HepG2 (cell line): ENCODE measurements at regions not wholly inside any gene's neighbourhood (a gene's known extent, or its start where the extent isn't known, plus 50 kb on each side); places are given as distances from the start of the nearest gene placed in this dataset.

Source experiments
- ATAC-seq: fragments of 200-7000 bp; cut with Tn5 transposase; 3 replicates; pipeline ENCODE4 v1.9.1; 2020; ENCODE audit warnings: mild to moderate bottlenecking, moderate library complexity
- BruUV-seq: library from RNA; stranded (reverse); fragments of 400-500 nt; replicated peaks from 2 replicates; lab custom pipeline; 2021; lab: Mats Ljungman, UMichigan
- CTCF ChIA-PET: fragments of 300-600 bp; formaldehyde crosslinking; extraction: SDS; loops from one replicate; lab custom pipeline; 2021; ENCODE audit warnings: low total read pairs, inconsistent platforms, low intra/inter-chr PET ratio; lab: Yijun Ruan, JAX
- POLR2A ChIA-PET: fragments of 350-600 bp; sonication (Branson Sonifier 250); formaldehyde crosslinking; loops from one replicate; lab custom pipeline; 2020; ENCODE audit warnings: antibody characterized with exemption, inconsistent platforms; lab: Yijun Ruan, JAX
- DNase-seq: peaks from one replicate; pipeline ENCODE4 v3.0.0-alpha.2; 2015; ENCODE audit warnings: low spot score
- FAIRE-seq: peaks from 3 replicates; lab custom pipeline; 2011; peaks lifted over from hg19 to GRCh38; lab: Jason Lieb, UNC
- H2AFZ ChIP-seq: one replicate; pipeline ENCODE4 v1.6.1; 2011; ENCODE audit warnings: low read length, inconsistent platforms
- H3K27ac ChIP-seq: fragments of 300-600 bp; 3 replicates; pipeline ENCODE4 v1.8.0; 2011; ENCODE audit warnings: mixed run types, mild to moderate bottlenecking, mixed read lengths, low read length, inconsistent platforms; ENCODE audit not compliant: insufficient read depth; ENCODE audit errors: extremely low read length
- H3K27me3 ChIP-seq, 2 experiments: fragments of 200-600 bp in 1 of 2; 2 replicates in 1 of 2; 3 replicates in 1 of 2; pipeline versions ENCODE4 v1.6.0 to v1.8.0; 2011; ENCODE audit warnings: low read length in 2 of 2, mild to moderate bottlenecking in 2 of 2, moderate library complexity in 2 of 2, inconsistent platforms in 1 of 2; ENCODE audit not compliant: insufficient read depth in 2 of 2, control insufficient read depth in 1 of 2
- H3K36me3 ChIP-seq, 2 experiments: fragments of 200-600 bp in 1 of 2; replicated peaks in 1 of 2; 2 replicates in 1 of 2; 3 replicates in 1 of 2; pipeline versions ENCODE4 v1.5.1 to v1.8.0; 2011; ENCODE audit warnings: low read length in 2 of 2, inconsistent platforms in 1 of 2; ENCODE audit not compliant: insufficient read depth in 2 of 2, control insufficient read depth in 1 of 2
- H3K4me1 ChIP-seq: 2 replicates; pipeline ENCODE4 v1.5.1; 2012; ENCODE audit warnings: low read length, inconsistent platforms; ENCODE audit not compliant: insufficient read depth
- H3K4me2 ChIP-seq: 2 replicates; pipeline ENCODE4 v1.6.0; 2011; ENCODE audit warnings: low read depth, low read length, inconsistent platforms
- H3K4me3 ChIP-seq, 3 experiments: fragments of 200-600 bp in 1 of 3; sonication (generic), shearing (Covaris generic) in 1 of 3; replicated peaks in 1 of 3; 2 replicates each; pipeline ENCODE4 v1.5.1; 2011 to 2016; ENCODE audit warnings: low read length in 3 of 3, inconsistent platforms in 2 of 3, low read depth in 2 of 3, mild to moderate bottlenecking in 2 of 3, control low read depth in 1 of 3, mixed read lengths in 1 of 3; ENCODE audit not compliant: insufficient read depth in 1 of 3
- H3K79me2 ChIP-seq: one replicate; pipeline ENCODE4 v1.6.1; 2011; ENCODE audit warnings: low read length, inconsistent platforms; ENCODE audit not compliant: insufficient read depth
- H3K9ac ChIP-seq: 2 replicates; pipeline ENCODE4 v1.6.0; 2011; ENCODE audit warnings: mild to moderate bottlenecking, low read depth, low read length, inconsistent platforms; ENCODE audit not compliant: insufficient read depth
- H3K9me3 ChIP-seq: 2 replicates; pipeline ENCODE4 v1.5.1; 2012; ENCODE audit warnings: mild to moderate bottlenecking, low read length
- H4K20me1 ChIP-seq: 2 replicates; pipeline ENCODE4 v1.6.0; 2011; ENCODE audit warnings: inconsistent platforms, mild to moderate bottlenecking, low read length, moderate library complexity; ENCODE audit not compliant: insufficient read depth
- EHMT2 ChIP-seq: fragments of 200-600 bp; sonication (generic); IDR thresholded peaks from 2 replicates; pipeline ENCODE4 v1.7.0; 2017; ENCODE audit warnings: antibody characterized with exemption, low read depth, low read length, borderline replicate concordance
- MAFG ChIP-seq: sonication (generic); formaldehyde crosslinking; IDR thresholded peaks from 2 replicates; pipeline ENCODE4 v1.5.1; 2020; ENCODE audit warnings: mild to moderate bottlenecking, missing genetic modification reagents
- NFAT5 ChIP-seq: sonication (generic); formaldehyde crosslinking; IDR thresholded peaks from 2 replicates; pipeline ENCODE4 v1.4.0; 2020; ENCODE audit warnings: missing genetic modification reagents
- NFRKB ChIP-seq: fragments of 450-650 bp; IDR thresholded peaks from 2 replicates; pipeline ENCODE4 v1.6.1; 2017
- TARDBP ChIP-seq: sonication (generic); formaldehyde crosslinking; IDR thresholded peaks from 2 replicates; pipeline ENCODE4 v1.8.0; 2022; ENCODE audit warnings: mild to moderate bottlenecking, missing genetic modification reagents
- ZFP36L2 ChIP-seq: sonication (generic); formaldehyde crosslinking; IDR thresholded peaks from 2 replicates; pipeline ENCODE4 v1.4.0; 2020; ENCODE audit warnings: missing genetic modification reagents
- ZNF256 ChIP-seq: sonication (generic); formaldehyde crosslinking; conservative IDR thresholded peaks from 2 replicates; pipeline ENCODE4 v1.4.0; 2020; ENCODE audit warnings: missing genetic modification reagents
- ZNF432 ChIP-seq: sonication (generic); formaldehyde crosslinking; IDR thresholded peaks from 2 replicates; pipeline ENCODE4 v1.5.0; 2020; ENCODE audit warnings: missing genetic modification reagents, mild to moderate bottlenecking, borderline replicate concordance
- ZNF770 ChIP-seq: sonication (generic); formaldehyde crosslinking; IDR thresholded peaks from 2 replicates; pipeline ENCODE4 v1.5.0; 2020; ENCODE audit warnings: mild to moderate bottlenecking, missing genetic modification reagents
- WGBS: methylation state at CpG from one replicate; pipeline ENCODE4 v1.1.6; 2017; ENCODE audit warnings: low lambda C conversion rate; 5-methylcytosine and 5-hydroxymethylcytosine counted together
- in situ Hi-C: cut with HindIII; loops from 2 replicates; pipeline ENCODE4 v1.10.0; 2017; ENCODE audit warnings: low pct_unique_long_range_greater_than_20kb; ENCODE audit not compliant: extremely low pct_ligation_motif_present
- intact Hi-C: fragments of 100-400 bp; cut with micrococcal nuclease; formaldehyde crosslinking; loops from one replicate; pipeline ENCODE4 v1.10.0; 2022; ENCODE audit not compliant: unreplicated experiment

- Histone ChIP-seq H3K4me1 (no peaks in the 10 kb centered on the region), H3K4me2 (no peak overlapping the region), H3K27ac (no peak overlapping the region), H3K9ac (no peak overlapping the region), H2AFZ (no peak overlapping the region), H3K9me3 (no peaks in the 10 kb centered on the region), H3K4me3 (no peak overlapping the region), H3K27me3 (peaks cover 4 to 44% of the 10 kb centered on the region in 2 experiments; a peak in 4 of 5 replicates), H3K79me2 (no peaks in the 10 kb centered on the region), H3K36me3 (no peaks in the 10 kb centered on the region), H4K20me1 (no peaks in the 10 kb centered on the region)
- intact Hi-C loops, result no loop called here
- no peak for ATAC-seq
- no TSS peak for BruUV-seq
- CTCF ChIA-PET, result no interaction called here
- FAIRE-seq, result no peak
- TF ChIP-seq TARDBP (no peak), NFAT5 (CRISPR knock-in tag) (no peak), MAFG (CRISPR knock-in tag) (no peak), ZNF432 (CRISPR knock-in tag) (no peak), ZNF770 (CRISPR knock-in tag) (no peak), ZNF256 (CRISPR knock-in tag) (no peak), ZFP36L2 (no peak), NFRKB (no peak), EHMT2 (no peak)
- 28% methylated on average over 18 of the region's 26 CpGs for WGBS
- in situ Hi-C loops, result no loop called here
- no peak for DNase-seq
- POLR2A ChIA-PET, result no interaction called here
Observed at GRCh38 chr15:93244696-93245660, 156.0 kb upstream of the RGMA start.
